Stimulated activated CD4-positive, alpha-beta T cell treated with anti-CD3 and anti-CD28 coated beads, Interleukin-12 subunit alpha, Interleukin-12 subunit beta, amount 100 ng/mL, for 48 hours (primary cell): ENCODE measurements at regions not wholly inside any gene's neighbourhood (a gene's known extent, or its start where the extent isn't known, plus 50 kb on each side); places are given as distances from the start of the nearest gene placed in this dataset.
"Not testable (repeated sequence)": the region's sequence is repeated elsewhere in the genome, so short reads cannot be mapped to it uniquely, and the experiment has no call there.

Experiments used
- DNase-seq, 3 donors: peaks; one replicate each; pipeline ENCODE4 v3.0.0-alpha.2; 2020; ENCODE audit warnings: low read depth in 2 of 3, low spot score in 1 of 3

- no peak for DNase-seq
Measured at GRCh38 chr15:96135166-96136093, 195.1 kb upstream of the NR2F2 start.

DNA sequence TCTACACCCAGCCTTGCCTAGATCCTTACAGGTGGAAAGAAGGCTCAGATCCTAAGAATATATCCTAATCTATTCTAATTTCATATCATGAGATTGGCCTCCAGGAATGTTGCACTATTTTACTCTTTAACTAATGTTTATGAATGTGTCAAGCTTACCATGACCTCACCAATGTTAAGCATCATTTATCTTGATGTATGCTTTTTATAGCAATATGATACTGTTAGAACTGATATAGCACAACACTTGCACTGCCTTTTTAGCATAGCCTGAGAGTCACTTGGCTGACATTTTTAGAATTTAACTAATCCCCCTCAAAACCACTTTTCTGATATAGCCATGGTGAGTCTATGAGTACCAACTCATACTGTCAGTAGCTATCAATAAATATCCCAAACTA lies 191.5 kb upstream of the NR2F2 start:
- no peak for DNase-seq

DNA sequence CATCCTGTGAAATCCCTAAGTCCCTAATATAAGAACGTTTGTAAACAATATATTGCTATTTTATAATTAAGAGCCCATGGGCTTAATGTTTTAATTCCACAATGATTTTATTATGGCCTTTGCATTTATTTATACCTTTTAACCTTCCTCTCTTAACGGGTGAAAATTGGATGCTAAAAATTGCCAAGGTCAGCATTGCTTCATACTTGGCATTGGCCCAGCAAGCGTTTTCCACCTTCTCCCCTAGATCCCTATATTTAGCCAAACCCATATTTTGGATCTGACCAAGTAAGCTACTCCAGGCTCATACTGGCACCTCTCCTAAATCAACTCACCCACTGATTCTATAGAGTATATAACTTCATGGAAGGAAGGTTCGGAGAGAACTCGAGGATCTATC lies 188.0 kb upstream of the NR2F2 start:
- DNase-seq = no peak

- DNase-seq = no peak
Measured at GRCh38 chr15:96144734-96145133, 185.8 kb upstream of the NR2F2 start.

GRCh38 chr15:96146726-96147125 lies 183.8 kb upstream of the NR2F2 start:
- DNase-seq = no peak

- DNase-seq = no peak
Measured at GRCh38 chr15:96147267-96147666, 183.2 kb upstream of the NR2F2 start.

DNA sequence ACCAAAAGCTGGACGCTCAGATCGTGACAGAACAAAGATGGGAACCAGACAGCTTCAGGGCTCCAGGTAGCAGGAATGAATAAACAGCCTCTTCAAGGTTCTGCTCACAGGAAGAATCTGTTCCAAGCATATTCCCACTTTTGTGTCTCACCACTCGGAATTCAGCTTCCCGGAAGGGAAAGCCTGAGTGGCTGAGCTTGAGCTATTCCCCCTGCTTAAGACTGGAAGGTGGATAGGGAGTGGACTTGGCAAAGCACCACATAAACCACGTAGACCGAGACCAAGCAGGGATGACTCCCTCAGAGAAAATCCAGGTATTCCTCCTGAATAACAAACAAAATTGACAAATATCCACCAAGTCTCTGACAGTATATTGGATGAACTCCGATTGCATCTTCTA lies 180.2 kb upstream of the NR2F2 start:
- DNase-seq = no peak

- not testable (repeated sequence) for DNase-seq
Measured at GRCh38 chr15:96151749-96152148, 178.8 kb upstream of the NR2F2 start.

DNA sequence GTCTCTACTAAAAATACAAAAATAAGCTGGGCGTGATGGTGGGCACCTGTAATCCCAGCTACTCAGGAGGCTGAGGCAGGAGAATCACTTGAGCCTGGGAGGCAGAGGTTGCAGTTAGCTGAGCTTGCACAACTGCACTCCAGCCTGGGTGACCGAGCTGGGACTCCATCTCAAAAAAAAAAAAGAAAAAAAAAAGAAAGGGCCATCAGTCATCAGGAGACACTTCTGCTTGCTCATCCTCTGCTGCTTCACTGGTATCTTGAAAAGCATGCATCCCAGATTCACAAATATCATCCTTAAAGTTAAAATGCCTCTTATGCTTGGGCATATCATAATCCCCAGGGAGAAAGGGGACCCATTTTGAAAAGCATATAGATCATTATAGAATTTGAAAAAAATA lies 176.6 kb upstream of the NR2F2 start:
- DNase-seq = no peak

GRCh38 chr15:96158938-96159337 lies 171.6 kb upstream of the NR2F2 start:
- DNase-seq = no peak

- no peak for DNase-seq
Measured at GRCh38 chr15:96160269-96160668, 170.2 kb upstream of the NR2F2 start.

DNA sequence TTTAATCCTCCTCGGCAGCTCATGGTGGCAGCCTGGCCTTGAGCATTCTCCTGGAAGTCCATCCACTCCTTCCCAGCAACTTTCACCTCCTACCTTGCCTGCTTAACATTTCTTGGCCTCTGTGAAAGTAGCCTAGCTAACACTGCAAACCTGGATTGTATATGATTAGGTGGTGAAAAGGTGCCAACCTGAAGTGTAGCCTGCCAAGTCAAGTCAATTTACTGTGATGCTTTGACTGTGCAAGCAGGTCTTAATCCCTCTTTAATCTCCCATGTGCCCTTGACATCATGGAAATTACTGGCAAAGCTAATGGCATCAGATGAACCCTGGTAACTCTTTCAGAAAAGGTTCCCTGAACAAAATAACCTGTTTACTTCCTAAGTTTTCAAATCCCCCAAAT lies 169.7 kb upstream of the NR2F2 start:
- DNase-seq = no peak

- no peak for DNase-seq
Measured at GRCh38 chr15:96162322-96162721, 168.2 kb upstream of the NR2F2 start.

DNA sequence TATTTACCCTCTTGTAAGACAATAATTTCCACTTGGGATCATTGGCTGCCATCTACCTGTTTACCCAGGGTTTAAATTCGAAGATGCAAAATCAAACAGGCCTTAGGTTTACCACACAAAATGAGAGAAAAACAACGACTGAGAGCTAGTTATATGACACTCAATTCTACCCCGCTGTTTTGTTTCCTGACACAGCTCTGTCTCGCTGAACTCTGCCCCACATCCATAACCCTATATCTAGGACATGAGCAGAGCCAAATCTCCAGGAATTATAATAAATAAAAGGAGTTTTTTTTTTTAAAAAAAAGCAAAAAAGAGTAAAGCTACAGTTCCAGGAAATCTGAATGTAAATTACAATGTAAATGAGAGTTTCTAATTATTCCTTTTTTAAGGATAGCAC lies 165.4 kb upstream of the NR2F2 start:
- DNase-seq = no peak

GRCh38 chr15:96165775-96166174 lies 164.7 kb upstream of the NR2F2 start:
- DNase-seq = no peak

DNA sequence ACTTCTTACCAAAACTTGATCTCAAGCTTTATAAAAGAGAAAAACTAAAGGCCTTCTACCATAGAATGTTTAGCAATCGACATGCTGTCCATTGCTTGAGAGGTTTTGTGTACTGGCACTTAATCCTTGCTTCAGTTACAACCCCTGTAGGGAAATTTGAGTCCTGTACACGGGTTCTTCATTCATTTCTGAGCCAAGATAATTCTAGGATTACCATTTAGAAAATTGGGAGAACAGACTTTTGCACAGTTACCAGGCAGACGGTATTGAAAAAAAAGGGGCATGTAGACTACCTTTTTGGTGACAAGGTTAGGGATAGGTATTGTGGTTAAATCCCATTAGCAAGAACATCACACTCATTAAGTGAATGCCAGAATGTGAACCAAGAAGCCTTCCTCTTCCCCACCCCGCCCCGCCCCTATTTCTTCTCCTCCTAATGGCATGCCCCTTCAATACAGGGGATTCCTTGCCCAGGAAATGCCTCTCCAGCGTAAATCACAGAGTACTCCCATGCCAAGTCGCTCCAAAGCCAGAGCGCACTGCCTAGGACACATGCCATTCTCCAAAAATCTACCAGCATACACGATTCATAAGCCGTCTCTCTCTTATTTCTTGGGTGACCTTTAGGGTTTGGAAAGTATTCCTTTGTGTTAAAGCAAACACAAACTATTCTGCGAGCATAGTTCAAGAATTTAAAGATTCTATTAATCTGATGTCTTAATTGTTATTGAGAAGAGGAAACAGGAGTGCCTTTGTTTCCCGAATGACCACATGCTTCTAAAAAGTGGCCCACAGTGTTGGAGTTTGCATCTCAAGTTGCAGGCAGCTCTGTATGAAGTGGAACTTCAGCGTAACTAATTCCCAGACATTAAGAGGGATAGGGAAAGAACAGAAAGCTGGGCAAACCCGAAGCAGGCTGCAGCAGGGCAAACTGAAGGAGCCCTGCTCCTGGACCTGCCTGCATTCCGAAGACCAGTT lies 164.0 kb upstream of the NR2F2 start:
- no peak for DNase-seq

DNA sequence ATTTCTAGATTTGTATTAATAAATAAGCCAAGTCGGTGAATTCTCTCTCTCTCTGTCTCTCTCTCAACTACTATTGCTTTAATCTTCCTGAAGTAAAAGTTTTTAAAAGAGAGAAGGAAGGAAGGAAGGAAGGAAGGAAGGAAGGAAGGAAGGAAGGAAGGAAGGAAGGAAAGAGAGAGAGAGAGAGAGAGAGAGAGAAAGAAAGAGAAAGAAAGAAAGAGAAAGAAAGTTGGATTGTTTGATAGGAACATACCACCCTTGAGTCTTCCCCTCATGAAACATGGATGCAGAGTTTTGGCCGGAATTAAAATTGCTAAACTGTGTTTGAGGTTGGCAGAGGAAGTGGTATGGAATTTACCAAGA lies 159.9 kb upstream of the NR2F2 start:
- DNase-seq = not testable (repeated sequence)

GRCh38 chr15:96170979-96171739 lies 159.3 kb upstream of the NR2F2 start:
- no peak for DNase-seq

GRCh38 chr15:96171853-96172296 lies 158.6 kb upstream of the NR2F2 start:
- no peak for DNase-seq

DNA sequence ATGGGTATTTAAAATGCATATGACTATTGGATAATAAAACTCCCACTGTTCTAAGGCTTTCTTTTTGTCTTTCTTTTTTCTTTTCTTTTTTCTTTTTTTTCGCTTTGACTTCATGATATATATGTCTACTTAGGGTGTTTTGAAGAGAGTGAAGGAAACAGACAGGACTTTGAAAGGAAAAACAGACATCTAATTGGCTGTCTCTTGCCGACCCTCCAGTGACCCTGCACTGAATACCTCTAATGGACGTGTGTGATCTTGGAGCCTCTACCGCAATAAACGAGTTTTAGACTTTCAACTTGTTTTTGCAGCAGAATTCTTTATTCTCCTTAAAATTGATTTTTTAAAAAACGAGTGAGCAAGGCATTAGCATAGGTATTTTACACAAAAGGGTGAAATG lies 158.1 kb upstream of the NR2F2 start:
- no peak for DNase-seq

DNA sequence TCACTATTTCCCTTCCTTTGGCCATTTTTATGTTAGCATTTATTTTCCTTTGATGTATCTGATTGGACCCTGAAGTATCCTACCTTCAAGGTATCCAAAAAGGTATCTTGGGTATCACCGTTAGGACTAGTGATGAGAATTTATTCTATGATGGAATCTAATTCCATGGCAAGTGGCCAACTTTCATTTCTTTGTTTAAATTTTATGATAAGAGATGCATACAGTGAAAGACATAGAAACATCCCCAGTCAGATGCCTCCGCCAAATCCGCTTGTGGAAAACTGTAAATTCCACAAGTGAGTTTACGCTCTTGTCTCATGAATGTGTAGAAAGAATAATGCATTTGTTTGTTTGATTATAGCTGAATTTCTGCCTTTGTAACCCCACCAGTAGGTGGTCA lies 153.7 kb upstream of the NR2F2 start:
- DNase-seq = no peak
